A673 (cell line): ENCODE measurements at regions not wholly inside any gene's neighbourhood (a gene's known extent, or its start where the extent isn't known, plus 50 kb on each side); places are given as distances from the start of the nearest gene placed in this dataset.

Source experiments
- CTCF ChIP-seq: fragments of 300-800, 200-600 bp; sonication (generic); conservative IDR thresholded peaks from 2 replicates; pipeline ENCODE4 v1.5.1; 2017; ENCODE audit warnings: low read depth, mild to moderate bottlenecking, antibody characterized with exemption, low read length, moderate library complexity, mixed read lengths
- EZH2 ChIP-seq: fragments of 200-600 bp; sonication (generic); IDR thresholded peaks from 2 replicates; pipeline ENCODE4 v1.6.1; 2017; ENCODE audit warnings: borderline replicate concordance, low read depth, mild to moderate bottlenecking, mixed read lengths, antibody characterized with exemption, low read length; ENCODE audit not compliant: poor library complexity, severe bottlenecking

- TF ChIP-seq EZH2 = no peak
- no peak for TF ChIP-seq CTCF
Observed at GRCh38 chr13:82501834-82502233, 1380.4 kb downstream of the SLITRK1 start.
